Hematopoietic multipotent progenitor cell (in vitro differentiated cells): ENCODE measurements at regions not wholly inside any gene's neighbourhood (a gene's known extent, or its start where the extent isn't known, plus 50 kb on each side); places are given as distances from the start of the nearest gene placed in this dataset.
"Not testable (repeated sequence)": the region's sequence is repeated elsewhere in the genome, so short reads cannot be mapped to it uniquely, and the experiment has no call there.

ENCODE experiments used
- DNase-seq, 3 donors: peaks; one replicate each; pipeline ENCODE4 v3.0.0-alpha.2; 2011 to 2015; ENCODE audit warnings: low read depth in 2 of 3, low spot score in 2 of 3

DNA sequence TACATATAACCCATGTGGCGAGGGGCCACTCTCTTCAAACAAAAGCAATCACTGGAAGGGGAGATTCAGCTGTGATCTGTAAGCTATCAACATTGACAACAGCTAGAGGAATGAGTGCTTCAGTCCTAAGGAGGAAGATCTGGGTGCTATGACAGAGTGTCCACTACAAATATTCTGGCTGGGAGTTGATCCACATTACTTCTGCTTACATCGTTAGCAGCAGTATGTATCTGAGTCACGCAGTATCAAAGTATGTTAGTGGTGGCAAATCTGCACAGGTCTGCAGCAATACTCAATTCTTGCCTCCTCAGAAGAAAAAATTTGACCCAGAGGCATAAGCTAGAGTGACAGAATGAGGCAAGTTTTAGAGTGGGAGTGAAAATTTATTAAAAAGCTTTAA, 267.0 kb downstream of the PTH2R start:
- DNase-seq = no peak

DNA sequence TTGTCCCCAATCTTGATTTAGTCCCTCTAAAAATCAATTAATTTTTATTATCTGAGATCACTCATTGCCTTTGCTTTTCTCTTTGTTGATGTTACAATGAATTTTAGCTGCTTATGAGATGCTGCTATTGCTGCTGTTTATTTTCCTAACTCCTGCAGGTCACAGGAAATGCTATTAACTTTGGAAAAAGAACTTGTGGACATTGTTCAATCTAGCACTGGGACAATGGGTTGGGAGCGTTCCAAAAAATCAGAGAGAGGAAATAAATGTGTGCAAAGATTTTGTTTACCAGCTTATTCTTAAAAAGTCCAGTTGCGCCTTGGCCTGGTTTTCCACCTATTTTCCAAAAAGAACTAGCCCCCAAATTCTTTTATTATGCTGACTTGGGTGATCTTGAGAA, 268.3 kb downstream of the PTH2R start:
- no peak for DNase-seq

DNA sequence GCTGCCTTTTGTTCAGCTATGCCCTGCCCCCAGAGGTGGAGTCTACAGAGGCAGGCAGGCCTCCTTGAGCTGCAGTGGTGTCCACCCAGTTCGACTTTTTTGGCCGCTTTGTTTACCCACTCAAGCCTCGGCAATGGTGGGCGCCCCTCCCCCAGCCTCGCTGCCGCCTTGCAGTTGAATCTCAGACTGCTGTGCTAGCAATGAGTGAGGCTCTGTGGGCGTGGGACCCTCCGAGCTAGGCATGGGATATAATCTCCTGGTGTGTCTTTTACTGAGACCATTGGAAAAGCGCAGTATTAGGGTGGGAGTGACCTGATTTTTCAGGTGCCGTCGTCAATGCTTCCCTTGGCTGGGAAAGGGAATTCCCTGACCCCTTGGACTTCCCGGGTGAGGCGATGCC, 279.3 kb downstream of the PTH2R start:
- not testable (repeated sequence) for DNase-seq

DNA sequence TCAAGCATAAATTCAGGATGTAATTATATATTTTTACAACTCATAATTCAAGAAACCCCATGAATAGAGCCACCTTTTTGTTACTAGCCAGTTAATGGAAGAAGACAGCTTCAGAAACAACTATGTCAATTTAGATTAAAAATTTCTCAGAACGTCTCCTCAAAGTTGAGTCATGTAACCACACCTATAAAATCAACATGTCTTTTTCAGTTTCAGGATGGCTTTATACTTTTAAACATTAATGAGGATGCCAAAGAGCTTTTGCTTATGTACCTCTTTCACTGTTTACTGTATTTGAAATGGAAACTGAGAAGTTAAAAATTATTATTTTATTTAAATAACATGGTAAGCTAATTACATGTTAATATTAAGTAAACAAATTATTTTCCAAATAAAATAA, 280.1 kb downstream of the PTH2R start:
- no peak for DNase-seq

DNA sequence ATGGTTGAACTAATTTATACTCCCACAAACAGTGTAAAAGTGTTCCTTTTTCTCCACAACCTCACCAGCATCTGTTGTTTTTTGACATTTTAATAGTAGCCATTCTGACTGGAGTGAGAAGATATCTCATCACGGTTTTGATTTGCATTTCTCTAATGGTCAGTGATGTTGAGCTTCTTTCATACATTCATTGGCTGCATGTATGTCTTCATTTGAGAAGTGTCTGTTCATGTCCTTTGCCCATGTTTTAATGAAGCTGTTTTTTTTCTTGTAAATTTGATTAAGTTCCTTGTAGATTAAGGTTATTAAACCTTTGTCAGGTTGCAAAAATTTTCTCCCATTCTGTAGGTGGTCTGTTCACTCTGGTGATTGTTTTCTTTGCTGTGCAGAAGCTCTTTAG, 281.1 kb downstream of the PTH2R start:
- not testable (repeated sequence) for DNase-seq

DNA sequence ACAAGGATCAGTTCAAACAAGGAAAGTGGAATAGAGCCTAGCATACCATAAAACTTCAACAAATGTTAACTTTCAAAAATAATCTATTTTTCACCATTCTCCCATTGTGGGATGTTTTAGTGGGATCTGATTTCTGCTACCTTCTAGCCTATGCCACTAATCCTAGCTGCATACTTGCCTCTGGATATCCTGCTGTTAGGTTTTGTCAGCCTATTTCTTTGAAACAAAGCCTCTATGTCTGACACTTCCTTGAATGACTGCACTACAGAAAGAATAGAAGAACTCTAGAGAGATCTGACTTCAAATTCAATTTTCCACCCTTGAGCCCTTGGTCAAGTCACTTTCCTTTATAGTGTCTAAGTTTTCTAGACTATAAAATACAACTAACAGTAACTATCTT, 291.5 kb downstream of the PTH2R start:
- DNase-seq = no peak

DNA sequence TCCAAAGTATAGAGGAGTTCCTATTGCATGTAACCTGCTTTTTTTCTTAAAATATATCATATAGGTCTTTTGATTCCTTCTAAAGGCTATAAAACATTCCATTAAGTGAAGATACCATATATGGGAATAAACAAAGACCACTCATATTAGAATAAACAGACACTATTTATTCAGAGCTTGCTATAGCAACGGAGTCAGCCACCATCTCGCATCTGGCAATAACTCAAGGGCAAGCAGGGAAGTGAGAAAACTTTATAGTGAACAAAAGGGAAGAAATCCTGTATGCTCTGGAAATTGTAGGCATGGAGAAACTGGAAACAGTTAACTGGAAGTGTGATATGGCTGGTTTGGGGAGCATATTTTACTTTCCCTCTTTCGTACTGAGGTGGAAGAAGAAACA, 301.9 kb downstream of the PTH2R start:
- DNase-seq = no peak

DNA sequence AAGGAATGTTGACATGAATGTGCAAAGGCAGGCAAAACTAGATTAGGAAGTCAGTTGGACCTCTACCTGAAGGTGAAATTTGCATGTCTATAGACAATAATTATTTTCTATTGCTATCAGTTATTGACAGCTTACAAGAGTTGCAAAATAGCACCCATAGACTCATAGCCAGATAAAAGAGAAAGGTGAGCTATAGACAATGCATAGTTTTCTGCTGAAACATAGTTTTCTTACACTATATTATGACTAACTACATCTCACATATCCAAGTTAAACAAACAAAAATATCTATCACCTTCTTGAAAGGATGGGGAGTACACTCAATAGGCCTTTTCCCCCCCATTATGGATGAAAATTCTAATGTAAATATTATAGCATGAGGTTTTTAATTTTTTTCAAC, 305.0 kb downstream of the PTH2R start:
- DNase-seq = no peak

DNA sequence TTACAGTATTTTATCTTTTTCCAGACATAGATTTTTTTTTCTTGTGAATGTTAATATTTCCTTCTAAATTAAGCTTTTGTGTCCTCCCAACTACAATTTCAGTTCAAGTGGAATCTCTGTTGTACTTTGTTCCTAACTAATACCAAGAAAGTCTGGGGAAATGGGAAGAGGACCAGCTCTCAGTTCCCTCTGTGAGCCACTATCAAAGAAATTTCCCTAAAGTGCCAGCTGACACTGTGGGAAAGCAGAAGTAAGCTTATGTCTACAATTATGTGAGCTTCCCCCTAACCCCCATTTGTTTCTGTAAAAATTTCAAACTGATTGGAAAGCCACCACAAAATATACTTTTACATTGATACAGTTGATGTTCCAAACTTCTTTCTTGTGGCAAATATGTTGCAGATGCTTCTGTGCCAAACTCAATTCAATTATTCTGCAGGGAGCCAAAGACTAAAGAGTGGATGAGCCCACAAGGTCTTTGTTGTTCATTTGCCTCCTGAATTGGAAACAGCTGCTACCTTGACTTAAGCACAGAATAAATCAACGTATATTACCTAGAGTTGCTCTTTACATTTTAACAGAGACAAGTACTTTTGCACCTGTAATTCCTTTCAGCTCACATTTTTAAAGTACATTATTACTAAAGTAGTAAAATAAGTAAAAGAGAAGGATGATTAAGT, 306.6 kb downstream of the PTH2R start:
- DNase-seq = no peak

DNA sequence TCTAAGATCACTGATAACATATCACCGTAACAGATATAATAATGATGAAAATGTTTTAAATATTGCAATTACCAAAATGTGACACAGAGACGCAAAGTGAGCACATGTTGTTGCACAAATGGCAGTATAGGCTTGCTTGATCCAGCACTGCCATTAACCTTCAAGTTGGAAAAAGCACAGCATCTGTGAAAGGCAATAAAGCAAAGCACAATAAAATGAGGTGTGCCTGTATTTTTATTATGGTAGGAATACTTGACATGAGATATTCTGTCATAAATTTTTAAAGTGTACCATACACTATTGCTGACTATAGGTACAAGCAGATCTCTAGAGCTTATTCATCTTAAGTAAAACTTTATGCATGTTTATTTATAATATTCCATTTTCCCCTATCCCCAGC, 312.2 kb downstream of the PTH2R start:
- DNase-seq = no peak

DNA sequence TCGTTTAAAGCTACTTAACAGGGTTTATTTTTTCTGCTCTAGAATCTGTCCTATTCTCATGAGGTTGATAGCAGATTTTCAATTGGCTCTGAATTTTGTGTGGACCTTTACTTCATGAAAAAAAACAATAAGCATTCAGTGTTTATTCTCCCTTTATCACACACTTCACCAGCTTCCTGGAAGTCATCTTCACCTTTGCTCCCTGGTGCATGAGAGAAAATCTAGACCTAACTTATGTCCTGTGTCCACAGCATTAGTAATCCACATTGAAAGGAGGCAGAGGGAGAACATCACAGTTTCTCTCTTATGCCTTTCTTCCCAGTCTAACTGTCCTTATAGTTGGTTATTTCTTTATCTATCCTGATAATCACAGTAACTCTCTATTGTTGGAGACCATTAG, 316.1 kb downstream of the PTH2R start:
- DNase-seq = no peak

DNA sequence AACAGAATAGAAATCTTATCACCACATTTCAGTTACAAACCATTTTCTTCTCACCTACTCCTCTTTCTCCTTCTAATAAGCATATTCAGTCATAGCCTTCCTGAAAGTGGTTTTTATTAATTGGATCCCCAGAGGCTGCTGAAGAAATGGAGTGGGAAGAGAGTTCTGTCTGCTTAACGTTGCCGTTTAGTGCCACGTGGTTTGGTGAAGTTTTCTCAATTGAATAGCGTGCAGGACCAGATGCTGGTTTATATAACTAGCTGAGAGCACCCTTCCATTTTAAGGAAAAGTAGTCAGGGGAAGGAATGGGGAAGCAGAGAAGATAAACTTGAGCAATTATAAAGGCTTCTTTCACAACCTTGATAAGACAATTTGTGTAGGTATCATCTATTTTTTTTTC, 318.7 kb downstream of the PTH2R start:
- no peak for DNase-seq

DNA sequence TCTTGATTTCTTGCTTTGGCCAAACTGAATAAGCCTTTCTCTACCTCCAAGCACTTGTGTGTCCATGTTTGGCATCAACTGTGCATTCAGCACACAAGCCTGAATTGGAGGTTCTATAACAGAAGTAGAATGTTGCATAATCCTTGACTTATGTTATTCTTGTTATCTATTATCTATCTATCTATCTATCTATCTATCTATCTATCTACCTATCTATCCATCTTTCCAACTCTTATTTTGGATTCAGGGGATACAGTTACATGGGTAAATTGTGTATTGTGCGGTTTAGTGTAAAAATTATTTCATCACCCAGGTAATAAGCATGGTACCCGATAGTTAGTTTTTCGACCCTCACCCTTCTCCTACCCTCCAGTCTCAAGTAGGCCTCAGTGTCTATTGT, 319.6 kb downstream of the PTH2R start:
- no peak for DNase-seq

DNA sequence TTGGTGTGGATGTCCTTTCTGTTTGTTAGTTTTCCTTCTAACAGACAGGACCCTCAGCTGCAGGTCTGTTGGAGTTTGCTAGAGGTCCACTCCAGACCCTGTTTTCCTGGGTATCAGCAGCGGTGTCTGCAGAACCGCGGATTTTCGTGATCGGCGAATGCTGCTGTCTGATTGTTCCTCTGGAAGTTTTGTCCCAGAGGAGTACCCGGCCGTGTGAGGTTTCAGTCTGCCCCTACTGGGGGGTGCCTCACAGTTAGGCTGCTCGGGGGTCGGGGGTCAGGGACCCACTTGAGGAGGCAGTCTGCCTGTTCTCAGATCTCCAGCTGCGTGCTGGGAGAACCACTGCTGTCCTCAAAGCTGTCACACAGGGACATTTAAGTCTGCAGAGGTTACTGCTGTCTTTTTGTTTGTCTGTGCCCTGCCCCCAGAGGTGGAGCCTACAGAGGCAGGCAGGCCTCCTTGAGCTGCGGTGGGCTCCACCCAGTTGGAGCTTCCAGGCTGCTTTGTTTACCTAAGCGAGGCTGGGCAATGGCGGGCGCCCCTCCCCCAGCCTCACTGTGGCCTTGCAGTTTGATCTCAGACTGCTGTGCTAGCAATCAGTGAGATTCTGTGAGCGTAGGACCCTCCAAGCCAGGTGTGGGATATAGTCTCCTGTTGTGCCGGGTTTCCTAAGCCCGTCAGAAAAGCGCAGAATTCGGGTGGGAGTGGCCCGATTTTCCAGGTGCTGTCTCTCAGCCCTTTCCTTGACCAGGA, 345.2 kb downstream of the PTH2R start:
- DNase-seq = not testable (repeated sequence)

DNA sequence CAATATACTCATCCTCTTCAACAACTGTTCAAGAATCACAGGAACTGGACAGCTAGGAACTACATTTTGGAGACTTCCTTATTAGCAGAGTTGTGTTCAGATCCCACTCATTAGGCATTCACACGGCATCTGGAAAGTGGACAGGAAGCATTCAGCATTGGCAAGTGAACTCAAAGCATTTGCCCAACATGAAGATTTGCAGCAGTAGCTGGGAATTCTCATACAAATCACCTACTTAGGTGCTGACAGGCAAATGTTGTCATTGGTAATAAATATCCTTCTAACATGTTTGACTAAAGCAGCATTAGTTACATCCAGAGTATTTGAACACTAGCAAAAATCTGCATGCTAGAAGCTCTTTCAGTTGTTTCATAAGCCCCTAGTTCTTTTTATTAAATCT, 350.8 kb downstream of the PTH2R start:
- DNase-seq = no peak

DNA sequence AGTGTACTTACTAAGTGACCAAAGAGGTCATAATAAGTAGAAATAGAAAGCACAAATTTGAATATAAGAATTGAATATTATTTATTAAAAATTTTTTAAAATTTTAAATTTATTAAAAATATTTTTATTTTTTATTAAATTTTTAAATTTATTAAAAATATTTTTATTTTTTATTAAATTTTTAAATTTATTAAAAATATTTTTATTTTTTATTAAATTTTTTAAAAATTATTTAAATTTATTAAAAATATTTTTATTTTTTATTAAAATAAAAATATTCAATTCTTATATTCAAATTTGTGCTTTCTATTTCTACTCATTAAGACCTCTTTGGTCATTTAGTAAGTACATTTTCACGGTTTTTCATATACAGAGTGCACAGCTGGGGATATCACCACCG, 366.5 kb downstream of the PTH2R start:
- DNase-seq = not testable (repeated sequence)

DNA sequence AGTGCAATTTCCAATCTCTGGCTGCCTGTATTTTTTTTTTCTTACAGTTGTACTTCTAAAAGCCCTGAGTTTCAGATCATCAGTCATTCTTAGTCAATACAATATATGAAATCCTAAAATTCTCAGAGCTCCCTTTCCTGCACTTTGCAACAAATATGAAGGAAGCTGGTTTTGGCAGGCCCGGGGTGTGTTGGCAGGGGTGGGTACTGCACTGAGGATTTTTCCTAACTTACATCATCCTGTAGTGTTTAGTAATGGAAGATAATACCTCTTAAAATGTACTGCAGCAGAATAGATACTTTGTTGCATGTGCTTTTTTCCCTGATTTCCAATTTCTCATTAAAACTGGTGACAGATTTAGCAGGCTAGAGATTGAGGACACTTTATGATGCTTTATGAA, 374.6 kb downstream of the PTH2R start:
- DNase-seq = no peak

DNA sequence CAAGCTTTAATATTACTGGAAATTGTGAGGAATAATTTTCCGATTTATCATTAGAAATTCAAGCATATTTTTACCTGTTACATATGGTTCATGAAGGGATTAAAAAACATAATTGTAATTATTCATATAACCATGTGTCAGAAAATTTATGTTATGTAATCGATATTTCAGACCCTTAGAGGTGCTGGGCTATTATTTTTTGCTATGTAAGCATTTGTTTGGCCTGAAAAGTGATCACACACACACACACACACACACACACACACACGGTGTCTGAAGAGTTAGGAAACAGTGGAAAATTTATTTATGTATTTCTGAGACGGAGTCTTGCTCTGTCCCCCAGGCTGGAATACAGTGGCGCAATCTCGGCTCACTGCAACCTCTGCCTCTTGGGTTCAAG, 375.5 kb downstream of the PTH2R start:
- DNase-seq = no peak

DNA sequence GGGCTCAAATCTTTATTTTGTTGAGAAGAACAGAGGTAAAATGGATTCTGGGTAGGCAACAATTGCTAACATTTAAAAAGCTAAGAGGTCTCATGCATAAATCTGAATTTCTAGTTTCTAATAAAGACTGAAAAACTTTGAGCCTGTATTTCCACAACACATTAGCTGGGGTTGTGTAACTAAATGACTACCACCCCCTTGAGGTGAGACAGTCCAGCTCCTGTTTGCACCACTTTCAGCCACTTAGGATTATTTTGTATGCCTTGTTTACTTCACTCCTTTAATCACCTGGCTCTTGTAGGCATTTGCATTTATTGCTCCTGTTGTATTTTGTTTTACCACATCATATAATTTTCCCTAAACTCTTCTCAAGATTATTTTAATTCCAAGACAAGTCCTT, 376.6 kb downstream of the PTH2R start:
- DNase-seq = no peak

DNA sequence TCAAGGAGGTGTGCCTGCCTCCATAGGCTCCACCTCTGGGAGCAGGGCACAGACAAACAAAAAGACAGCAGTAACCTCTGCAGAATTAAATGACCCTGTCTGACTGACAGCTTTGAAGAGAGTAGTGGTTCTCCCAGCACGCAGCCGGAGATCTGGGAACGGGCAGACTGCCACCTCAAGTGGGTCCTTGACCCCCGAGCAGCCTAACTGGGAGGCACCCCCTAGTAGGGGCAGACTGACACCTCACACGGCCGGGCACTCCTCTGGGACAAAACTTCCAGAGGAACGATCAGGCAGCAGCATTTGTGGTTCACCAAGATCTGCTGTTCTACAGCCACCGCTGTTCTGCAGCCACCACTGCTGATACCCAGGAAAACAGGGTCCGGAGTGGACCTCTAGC, 378.2 kb downstream of the PTH2R start:
- DNase-seq = not testable (repeated sequence)

DNA sequence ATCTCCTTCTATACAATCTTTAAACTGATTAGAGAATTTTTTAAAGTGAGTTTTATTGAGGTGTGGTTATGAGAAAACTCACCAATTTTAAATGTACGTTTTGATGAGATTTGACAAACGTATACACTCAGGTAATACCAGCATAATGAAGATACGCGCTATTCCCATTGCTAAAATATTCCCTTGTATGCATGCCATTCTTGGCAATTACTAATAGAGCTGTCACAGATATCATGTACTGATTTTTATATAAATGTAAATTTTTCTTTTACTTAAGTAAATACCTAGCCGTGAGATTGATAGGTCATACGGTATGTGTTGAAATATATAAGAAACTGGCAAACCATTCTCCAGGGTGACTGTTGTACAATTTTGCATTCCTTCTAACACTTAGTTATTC, 384.7 kb downstream of the PTH2R start:
- no peak for DNase-seq

DNA sequence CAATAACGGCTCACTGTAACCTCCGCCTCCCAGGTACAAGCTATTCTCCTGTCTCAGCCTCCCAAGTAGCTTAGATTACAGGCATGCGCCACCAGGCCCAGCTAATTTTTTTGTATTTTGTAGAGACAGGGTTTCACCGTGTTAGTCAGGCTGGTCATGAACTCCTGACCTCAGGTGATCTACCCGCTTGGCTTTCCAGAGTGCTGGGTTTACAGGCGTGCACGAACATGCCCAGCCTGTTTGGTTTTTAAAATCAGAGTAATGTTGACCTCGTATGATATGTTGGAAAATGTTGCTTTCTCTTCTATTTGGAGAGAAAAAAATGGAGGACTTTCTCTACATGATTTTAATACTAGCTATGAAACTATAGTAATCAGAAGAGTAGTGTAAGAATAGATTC, 386.2 kb downstream of the PTH2R start:
- DNase-seq = no peak

DNA sequence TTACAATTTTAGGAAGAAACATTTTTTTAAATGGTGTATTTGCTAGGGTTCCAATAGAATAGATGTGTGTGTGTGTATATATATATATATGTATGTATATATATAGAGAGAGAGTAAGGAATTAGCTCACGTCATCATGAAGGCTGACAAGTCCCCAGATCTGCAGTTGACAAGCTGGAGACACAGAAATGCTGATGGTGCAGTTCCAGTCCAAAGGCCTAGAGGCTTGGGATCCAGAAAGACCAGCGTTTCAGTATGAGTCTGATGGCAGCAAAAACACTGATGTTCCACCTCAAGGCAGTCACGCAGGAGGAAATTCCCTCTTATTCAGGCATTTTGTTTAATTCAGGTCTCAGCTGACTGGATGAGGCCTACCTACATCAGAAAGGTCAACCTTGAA, 386.8 kb downstream of the PTH2R start:
- DNase-seq = no peak
